T-helper 2 cell treated with Interferon-gamma antibody and Interleukin-4, amounts not matched to agents 5 μg/mL and 100 μg/mL, for 36 hours (primary cell): ENCODE measurements at regions not wholly inside any gene's neighbourhood (a gene's known extent, or its start where the extent isn't known, plus 50 kb on each side); places are given as distances from the start of the nearest gene placed in this dataset.

Experiments
- DNase-seq: peaks from one replicate; pipeline ENCODE4 v3.0.0; 2021; ENCODE audit warnings: low spot score
- H3K27ac Mint-ChIP-seq: one replicate; pipeline ENCODE4 v1.8.0; 2021; ENCODE audit warnings: mild to moderate bottlenecking, mixed read lengths
- H3K27me3 Mint-ChIP-seq: one replicate; pipeline ENCODE4 v1.8.0; 2021; ENCODE audit warnings: low read depth, mixed read lengths
- H3K36me3 Mint-ChIP-seq: one replicate; pipeline ENCODE4 v1.8.0; 2021; ENCODE audit warnings: low read depth, mixed read lengths
- H3K4me1 Mint-ChIP-seq: one replicate; pipeline ENCODE4 v1.8.0; 2021; ENCODE audit warnings: low read depth, mixed read lengths
- H3K4me3 Mint-ChIP-seq: one replicate; pipeline ENCODE4 v1.8.0; 2022; ENCODE audit warnings: mild to moderate bottlenecking, moderate library complexity, mixed read lengths
- H3K9me3 Mint-ChIP-seq: one replicate; pipeline ENCODE4 v1.8.0; 2021; ENCODE audit warnings: mixed read lengths

DNA sequence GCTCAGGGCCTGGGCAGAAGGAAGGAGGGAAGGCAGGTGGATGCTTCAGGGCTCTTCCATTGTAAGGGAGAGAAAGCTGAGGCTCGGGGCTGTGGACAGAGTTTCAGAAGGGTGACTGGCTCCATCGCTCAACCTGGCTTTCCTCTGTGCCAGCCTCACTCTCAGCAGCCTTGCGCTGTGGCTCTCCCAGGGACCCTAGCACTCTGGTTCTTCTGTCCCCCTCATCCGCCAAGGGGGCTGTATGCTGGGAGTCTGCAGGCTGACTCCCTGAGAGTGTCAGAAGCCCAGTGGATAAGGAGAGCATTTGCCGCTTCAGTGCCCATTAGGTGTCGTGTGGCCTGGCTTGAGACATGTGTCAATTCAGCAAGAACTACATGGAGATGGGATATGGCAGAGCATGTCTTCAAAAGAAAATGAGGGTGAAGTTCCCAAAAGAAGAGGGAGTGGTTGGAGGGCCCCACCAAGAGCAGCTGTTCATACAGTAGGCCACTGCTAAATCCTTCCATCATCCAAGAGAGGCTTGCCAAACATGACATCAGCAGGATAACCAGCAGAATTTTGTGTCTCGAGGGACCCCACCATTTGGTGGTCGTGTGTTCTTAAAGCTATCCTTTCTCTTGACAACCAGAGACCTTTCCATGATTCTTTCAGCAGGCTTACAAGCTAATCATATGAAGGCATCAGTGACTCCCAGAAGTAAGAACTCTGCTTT lies 148.2 kb downstream of the IRX5 start:
- DNase-seq: no peak
- Mint-ChIP-seq H3K4me3 (no peak overlapping the region), H3K27me3 (no peaks in the 10 kb centered on the region), H3K9me3 (no peaks in the 10 kb centered on the region), H3K4me1 (no peaks in the 10 kb centered on the region), H3K36me3 (no peaks in the 10 kb centered on the region), H3K27ac (no peak overlapping the region)

DNA sequence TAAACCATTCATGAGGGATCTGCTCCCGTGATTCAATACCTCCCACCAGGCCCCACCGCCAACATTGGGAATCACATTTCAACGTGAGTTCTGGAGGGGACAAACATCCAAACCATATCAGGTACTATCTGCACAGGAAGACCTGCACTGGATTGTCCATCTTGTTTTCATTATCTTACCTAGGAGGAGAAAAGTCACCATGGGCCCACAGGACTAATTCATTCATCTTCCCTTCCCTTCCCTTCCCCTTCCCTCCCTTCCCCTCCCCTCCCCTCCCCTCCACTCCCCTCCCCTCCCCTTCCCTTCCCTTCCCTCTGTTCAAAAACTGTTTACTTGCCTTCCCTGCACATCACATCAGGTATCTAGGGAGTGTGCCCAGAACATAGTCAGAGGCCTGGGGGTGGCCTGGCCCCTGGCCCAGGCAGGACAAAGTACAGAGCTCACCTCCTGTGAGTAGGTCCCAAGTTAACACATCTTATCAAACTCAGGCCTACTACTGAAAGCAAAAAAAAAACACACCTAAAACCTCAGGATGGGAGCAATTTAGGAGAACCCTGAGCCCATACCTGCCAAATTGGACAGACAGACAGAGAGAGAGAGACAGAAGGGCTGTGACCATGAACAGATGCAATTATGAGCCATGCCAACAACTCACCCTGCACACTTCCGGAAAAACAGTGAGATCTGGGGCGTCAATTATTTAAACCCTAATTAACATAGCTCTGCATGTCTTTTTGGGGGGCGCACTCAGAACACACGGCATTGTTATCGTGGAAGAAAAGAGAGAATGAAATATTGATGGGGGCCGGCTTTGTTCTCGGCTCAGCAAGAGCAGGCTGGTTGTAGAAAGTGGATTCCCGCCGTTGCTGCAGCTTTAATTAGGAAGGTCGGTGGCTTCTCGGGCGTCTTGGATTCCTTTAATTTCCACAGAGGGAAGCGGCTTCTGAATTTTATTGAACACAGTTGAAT lies 151.2 kb downstream of the IRX5 start:
- no peaks in the 10 kb centered on the region for H3K36me3 Mint-ChIP-seq
- no peak for DNase-seq
- H3K27ac Mint-ChIP-seq: no peak overlapping the region
- no peaks in the 10 kb centered on the region for H3K4me1 Mint-ChIP-seq
- H3K27me3 Mint-ChIP-seq: no peaks in the 10 kb centered on the region
- H3K9me3 Mint-ChIP-seq: no peaks in the 10 kb centered on the region
- H3K4me3 Mint-ChIP-seq: no peak overlapping the region

DNA sequence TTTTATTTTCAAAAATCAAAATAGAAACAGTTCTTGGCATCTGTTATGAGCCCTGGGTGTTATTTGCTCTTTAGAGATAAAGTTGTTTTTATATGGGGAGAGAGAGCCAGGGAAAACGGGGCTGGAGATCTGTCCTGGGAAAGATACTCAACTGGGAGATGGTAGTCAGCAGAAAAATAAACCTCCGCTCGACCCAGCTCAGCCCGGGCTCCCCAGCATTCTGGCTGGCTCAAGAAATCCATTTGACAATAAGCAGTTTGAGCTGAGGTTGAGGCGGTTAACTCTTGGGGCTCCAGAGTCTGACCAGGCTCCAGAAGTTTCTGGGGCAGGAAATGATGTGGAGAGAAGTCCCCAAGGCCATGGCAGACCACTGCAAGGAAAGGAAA lies 151.9 kb downstream of the IRX5 start:
- H3K4me3 Mint-ChIP-seq: no peak overlapping the region
- H3K36me3 Mint-ChIP-seq: no peaks in the 10 kb centered on the region
- H3K27ac Mint-ChIP-seq: no peak overlapping the region
- DNase-seq: no peak
- H3K4me1 Mint-ChIP-seq: no peaks in the 10 kb centered on the region
- H3K9me3 Mint-ChIP-seq: no peaks in the 10 kb centered on the region
- H3K27me3 Mint-ChIP-seq: no peaks in the 10 kb centered on the region

DNA sequence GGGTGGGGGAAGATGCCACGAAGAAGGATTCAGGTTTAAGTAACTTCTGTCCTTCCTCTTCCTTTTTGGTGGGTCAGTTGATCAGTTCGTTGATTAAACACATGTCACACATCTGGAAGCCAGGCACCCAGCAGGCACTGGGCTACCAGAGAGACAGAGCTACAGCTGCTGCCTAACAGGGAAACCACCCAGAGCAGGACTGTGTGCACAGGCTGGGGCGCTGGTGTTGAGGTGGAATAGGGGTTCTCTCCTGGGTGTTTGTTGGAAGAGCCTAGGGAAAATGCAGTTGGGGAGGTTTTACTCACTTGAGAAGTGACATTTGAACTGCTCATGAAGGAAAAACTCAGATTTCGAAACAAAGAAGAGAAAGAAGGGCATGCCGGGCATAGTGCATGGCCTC lies 152.4 kb downstream of the IRX5 start:
- Mint-ChIP-seq H3K4me3 (no peak overlapping the region), H3K27ac (no peak overlapping the region), H3K9me3 (no peaks in the 10 kb centered on the region), H3K27me3 (no peaks in the 10 kb centered on the region), H3K4me1 (no peaks in the 10 kb centered on the region), H3K36me3 (no peaks in the 10 kb centered on the region)
- no peak for DNase-seq

DNA sequence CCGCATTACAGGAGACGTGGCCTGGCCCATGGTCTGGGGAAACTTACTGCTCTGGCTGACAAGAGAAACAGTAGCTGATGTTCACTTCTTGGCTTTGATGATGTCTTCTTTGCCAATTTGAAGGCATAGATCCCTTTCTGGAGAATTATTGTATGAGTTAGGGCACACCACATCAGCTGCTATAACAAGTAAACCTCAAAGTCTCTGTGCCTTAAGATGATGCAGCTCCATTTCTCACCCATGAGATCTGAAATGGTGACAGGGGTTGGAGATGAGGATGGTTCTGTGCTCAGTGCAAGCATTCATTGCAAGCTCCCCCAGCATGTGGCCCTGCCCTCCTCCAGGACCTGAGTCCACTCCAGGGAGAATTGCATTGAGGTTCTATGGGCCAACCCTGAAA lies 157.4 kb downstream of the IRX5 start:
- no peaks in the 10 kb centered on the region for H3K27me3 Mint-ChIP-seq

DNA sequence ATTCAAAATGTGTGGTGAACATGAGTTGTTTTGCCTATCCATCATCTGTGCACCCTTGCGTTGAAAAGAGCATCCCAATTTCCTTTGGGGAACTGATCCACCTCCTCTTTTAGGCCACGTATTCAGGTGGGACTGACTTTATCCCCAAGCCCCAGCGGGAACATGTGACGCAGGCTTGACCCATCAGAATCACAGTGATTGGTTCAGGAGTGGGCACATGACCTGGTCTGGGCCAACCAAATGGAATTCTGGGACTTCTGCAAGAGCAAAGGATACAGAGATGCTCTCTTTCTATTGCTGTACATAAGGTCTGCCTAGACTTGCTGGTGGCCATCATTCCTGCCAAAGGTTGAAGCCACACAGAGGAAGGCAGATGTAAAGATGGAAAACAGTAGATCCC lies 158.9 kb downstream of the IRX5 start:
- no peak overlapping the region for H3K27ac Mint-ChIP-seq
- H3K4me3 Mint-ChIP-seq: no peak overlapping the region
- no peak for DNase-seq
- no peaks in the 10 kb centered on the region for H3K36me3 Mint-ChIP-seq
- H3K4me1 Mint-ChIP-seq: no peaks in the 10 kb centered on the region
- H3K9me3 Mint-ChIP-seq: no peaks in the 10 kb centered on the region
- no peaks in the 10 kb centered on the region for H3K27me3 Mint-ChIP-seq

More for the DNA sequence above, 157.4 kb downstream of the IRX5 start:
- no peaks in the 10 kb centered on the region for H3K9me3 Mint-ChIP-seq
- H3K27ac Mint-ChIP-seq: no peak overlapping the region
- no peaks in the 10 kb centered on the region for H3K4me1 Mint-ChIP-seq
- DNase-seq: no peak
- H3K36me3 Mint-ChIP-seq: no peaks in the 10 kb centered on the region
- no peak overlapping the region for H3K4me3 Mint-ChIP-seq

DNA sequence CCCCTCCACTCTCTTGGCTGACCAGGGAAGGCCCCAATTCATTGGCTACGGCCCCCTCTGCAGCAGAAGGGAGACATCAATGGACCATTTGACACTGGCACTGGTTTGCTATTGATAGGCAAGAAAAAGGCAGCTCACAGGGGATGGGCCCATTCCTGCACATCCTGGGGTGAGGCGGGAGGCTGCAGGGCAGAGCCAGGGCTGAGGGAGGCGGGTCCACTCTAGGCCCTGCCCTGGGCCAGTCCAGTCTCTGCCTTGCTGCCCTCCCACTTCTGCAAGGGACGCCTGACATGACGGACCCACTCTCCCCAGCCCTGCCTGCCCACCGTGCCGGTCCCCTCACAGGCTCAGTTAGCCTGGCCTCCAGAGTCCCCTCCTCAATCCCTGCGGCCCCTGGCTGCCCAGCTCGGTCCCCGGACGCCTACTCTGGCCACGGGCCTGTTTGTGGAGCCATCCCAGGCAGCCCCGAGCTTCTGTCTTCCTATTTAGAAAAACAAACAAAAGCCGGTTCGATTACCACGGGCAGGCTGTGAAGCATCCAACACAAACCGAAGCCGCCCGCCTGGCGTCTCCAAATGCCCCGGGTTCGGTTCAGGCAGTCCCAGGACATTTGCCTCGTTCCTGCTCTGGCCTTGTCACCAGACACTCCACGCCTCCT lies 160.7 kb downstream of the IRX5 start:
- DNase-seq: no peak
- H3K27me3 Mint-ChIP-seq: no peaks in the 10 kb centered on the region
- H3K4me3 Mint-ChIP-seq: no peak overlapping the region
- H3K36me3 Mint-ChIP-seq: no peaks in the 10 kb centered on the region
- no peak overlapping the region for H3K27ac Mint-ChIP-seq
- H3K9me3 Mint-ChIP-seq: no peaks in the 10 kb centered on the region
- no peaks in the 10 kb centered on the region for H3K4me1 Mint-ChIP-seq

DNA sequence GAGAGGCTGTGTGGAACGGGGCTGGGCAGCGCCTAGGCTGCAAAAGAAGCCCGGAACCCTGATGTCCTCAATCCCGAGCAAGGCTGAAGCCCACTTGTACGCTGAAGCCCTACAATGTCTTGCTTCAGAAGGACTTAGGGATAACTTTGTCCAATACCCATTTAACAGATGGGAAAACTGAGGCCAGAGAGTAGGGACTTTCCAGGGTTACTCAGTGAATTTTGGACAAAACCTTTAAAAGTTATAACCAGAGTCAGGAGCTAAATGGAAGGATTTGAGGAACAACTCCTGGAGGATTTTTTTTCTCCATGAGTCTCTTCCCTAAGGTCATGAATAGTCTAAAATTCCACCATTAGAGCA lies 161.2 kb downstream of the IRX5 start:
- Mint-ChIP-seq H3K27ac (no peak overlapping the region), H3K36me3 (no peaks in the 10 kb centered on the region), H3K9me3 (no peaks in the 10 kb centered on the region), H3K27me3 (no peaks in the 10 kb centered on the region), H3K4me1 (no peaks in the 10 kb centered on the region), H3K4me3 (no peak overlapping the region)
- DNase-seq: no peak

DNA sequence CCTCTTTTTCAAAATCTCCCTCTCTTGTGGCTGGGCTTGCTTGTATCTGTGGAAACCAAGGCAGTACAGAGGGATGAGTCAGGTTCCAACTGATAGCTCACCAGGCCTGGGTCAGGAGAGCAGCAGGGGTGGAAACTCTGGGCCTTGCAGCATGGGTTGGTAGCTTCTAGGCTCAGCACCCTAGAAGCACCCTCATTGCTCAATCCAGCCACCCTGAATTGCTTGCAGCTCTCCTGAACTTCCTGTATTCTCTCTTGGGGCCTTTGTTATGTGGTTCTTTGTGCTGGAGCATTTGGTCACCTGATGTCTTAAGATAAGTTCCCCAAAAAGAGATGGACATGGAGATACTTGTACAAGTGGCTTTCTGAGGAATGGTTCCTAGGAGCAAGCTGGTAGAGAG lies 169.4 kb downstream of the IRX5 start:
- H3K36me3 Mint-ChIP-seq: no peaks in the 10 kb centered on the region
- H3K4me1 Mint-ChIP-seq: no peaks in the 10 kb centered on the region
- no peak overlapping the region for H3K27ac Mint-ChIP-seq
- no peak for DNase-seq
- no peaks in the 10 kb centered on the region for H3K27me3 Mint-ChIP-seq
- no peak overlapping the region for H3K4me3 Mint-ChIP-seq
- peaks cover 3% of the 10 kb centered on the region for H3K9me3 Mint-ChIP-seq

DNA sequence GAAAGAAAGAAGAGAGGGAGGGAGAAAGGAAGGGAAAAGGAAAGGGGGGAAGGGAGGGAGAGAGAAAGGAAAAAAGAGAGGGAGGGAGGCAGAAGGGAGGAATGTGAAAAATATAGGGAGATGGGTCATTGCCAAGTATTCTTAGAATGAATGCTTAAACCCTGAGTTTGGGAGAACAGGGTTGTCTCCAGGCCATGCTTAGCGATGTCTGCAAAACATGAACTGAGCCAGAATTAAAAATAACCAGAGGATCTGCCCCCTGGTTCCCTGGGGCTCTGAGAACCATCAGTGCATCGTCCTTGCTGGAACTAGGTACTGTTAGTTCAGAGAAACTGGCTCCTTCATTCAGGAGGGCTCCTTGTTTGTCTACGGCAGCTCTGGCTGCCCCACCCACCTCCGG lies 170.4 kb downstream of the IRX5 start:
- Mint-ChIP-seq H3K4me3 (no peak overlapping the region), H3K36me3 (no peaks in the 10 kb centered on the region), H3K9me3 (peaks cover 3% of the 10 kb centered on the region), H3K27me3 (no peaks in the 10 kb centered on the region), H3K4me1 (no peaks in the 10 kb centered on the region), H3K27ac (no peak overlapping the region)
- no peak for DNase-seq

DNA sequence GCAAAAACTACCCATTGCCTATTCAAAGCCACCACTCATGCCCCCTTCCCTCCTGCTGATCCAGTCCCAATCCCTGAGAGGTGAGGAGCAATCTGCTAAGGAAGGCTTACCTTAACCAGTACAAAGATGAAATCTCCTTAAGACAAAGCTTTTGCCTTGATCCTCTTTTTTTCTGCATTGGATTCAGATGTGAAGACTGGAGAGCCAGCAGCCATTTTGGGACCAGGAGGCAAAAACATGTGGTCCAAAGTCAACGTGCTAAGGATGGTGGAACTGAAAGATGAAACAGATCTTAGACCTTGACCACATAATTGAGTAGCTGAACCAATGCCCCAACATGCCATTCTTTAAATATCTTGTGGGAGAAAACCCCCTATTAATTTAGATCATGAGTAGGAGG lies 171.4 kb downstream of the IRX5 start:
- DNase-seq: no peak
- peaks cover 3% of the 10 kb centered on the region for H3K9me3 Mint-ChIP-seq
- H3K27ac Mint-ChIP-seq: no peak overlapping the region
- H3K4me3 Mint-ChIP-seq: no peak overlapping the region
- H3K4me1 Mint-ChIP-seq: no peaks in the 10 kb centered on the region
- H3K27me3 Mint-ChIP-seq: no peaks in the 10 kb centered on the region
- no peaks in the 10 kb centered on the region for H3K36me3 Mint-ChIP-seq

DNA sequence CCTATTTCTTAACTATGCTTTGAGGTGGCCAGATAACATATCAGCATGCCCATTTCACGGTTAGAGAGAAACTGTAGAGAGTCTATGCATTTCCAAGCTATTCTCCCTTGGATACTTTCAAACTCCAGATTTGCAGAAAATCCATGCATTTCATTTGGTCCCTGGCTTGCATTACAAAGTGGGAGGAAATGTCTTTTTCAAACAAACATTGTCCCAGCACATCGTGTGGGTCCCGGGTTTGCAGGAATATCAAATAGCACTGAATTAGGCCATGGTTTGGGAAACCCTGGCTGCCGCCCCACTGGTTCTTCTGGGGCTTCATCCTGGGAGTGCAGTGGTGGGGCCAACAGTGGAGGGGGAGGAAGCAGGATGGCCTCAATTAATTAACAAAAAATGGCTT lies 171.9 kb downstream of the IRX5 start:
- no peaks in the 10 kb centered on the region for H3K4me1 Mint-ChIP-seq
- H3K9me3 Mint-ChIP-seq: peaks cover 3% of the 10 kb centered on the region
- no peaks in the 10 kb centered on the region for H3K27me3 Mint-ChIP-seq
- no peak for DNase-seq
- no peak overlapping the region for H3K4me3 Mint-ChIP-seq
- H3K36me3 Mint-ChIP-seq: no peaks in the 10 kb centered on the region
- no peak overlapping the region for H3K27ac Mint-ChIP-seq

DNA sequence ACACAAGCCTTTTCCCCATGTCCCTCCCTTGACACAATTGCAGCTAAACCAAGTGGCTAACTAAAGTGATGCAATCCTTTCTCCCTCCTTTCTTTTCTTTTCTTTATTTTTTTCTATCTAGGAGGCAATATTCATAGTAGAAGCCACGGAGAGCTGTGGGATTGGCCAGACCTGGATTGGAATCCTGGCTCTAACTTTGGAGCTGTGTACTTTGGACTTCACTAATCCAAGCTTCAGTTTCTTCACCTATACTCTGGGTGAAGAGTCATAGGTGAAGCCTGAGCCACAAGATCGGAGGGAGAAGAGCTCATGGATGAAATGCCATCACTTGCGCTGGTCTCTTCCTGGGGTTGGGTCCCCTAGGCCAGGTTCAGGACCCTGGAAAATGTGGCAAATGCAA lies 177.2 kb downstream of the IRX5 start:
- H3K4me3 Mint-ChIP-seq: no peak overlapping the region
- DNase-seq: no peak
- H3K27ac Mint-ChIP-seq: no peak overlapping the region
- H3K4me1 Mint-ChIP-seq: no peaks in the 10 kb centered on the region
- no peaks in the 10 kb centered on the region for H3K27me3 Mint-ChIP-seq
- H3K9me3 Mint-ChIP-seq: no peaks in the 10 kb centered on the region
- no peaks in the 10 kb centered on the region for H3K36me3 Mint-ChIP-seq

DNA sequence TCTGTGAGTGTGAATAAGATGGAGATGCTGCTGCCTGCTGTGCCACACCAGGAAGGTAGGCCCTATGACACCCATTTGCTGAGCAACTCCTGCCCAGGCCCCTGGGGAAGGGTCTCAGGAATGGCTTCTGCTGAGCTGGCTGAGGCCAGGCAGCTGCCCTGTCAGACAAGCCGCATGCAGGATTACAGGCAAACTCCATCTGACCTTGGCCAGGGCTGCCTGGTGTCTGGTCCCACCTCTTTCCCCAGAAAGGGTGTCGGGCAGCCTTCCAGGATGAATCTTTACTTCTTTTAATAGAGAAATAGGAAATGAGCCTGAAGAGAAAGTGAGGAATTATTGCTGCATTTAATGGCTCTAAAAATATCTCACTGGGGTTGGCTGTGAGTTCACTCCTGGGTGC lies 182.5 kb downstream of the IRX5 start:
- Mint-ChIP-seq H3K36me3 (no peaks in the 10 kb centered on the region), H3K9me3 (no peaks in the 10 kb centered on the region), H3K27me3 (no peaks in the 10 kb centered on the region), H3K4me1 (no peaks in the 10 kb centered on the region), H3K27ac (no peak overlapping the region), H3K4me3 (no peak overlapping the region)
- no peak for DNase-seq
